ENCODE measurements at regions not wholly inside any gene's neighbourhood (a gene's known extent, or its start where the extent isn't known, plus 50 kb on each side); places are given as distances from the start of the nearest gene placed in this dataset.

DNA sequence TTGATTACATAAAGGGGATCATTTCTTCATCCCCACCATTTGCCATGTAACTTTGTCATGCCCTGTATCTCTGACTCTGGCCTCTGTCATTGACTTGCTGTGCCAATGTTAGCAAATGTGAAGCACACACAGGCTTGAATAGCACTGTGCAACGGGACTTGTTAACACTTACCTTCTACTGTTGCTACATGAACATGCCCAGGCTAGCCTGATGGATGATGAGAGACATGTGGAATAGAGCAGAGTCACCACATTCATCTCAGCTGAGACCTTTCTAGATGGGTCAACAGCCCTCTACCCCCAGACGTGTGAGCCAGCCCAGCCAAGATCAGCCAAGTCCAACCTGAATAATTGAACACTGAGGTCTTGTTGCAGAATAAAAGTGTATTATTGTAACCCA lies 162.1 kb upstream of the SALL1 start:
- TF ChIP-seq, protein P1, sequence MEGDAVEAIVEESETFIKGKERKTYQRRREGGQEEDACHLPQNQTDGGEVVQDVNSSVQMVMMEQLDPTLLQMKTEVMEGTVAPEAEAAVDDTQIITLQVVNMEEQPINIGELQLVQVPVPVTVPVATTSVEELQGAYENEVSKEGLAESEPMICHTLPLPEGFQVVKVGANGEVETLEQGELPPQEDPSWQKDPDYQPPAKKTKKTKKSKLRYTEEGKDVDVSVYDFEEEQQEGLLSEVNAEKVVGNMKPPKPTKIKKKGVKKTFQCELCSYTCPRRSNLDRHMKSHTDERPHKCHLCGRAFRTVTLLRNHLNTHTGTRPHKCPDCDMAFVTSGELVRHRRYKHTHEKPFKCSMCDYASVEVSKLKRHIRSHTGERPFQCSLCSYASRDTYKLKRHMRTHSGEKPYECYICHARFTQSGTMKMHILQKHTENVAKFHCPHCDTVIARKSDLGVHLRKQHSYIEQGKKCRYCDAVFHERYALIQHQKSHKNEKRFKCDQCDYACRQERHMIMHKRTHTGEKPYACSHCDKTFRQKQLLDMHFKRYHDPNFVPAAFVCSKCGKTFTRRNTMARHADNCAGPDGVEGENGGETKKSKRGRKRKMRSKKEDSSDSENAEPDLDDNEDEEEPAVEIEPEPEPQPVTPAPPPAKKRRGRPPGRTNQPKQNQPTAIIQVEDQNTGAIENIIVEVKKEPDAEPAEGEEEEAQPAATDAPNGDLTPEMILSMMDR (IDR thresholded peaks at IDR 0.05; ENCODE audit: insufficient read depth, low read length) = no peak
- H3K4me3 ChIP-seq (ENCODE audit: low read depth, low read length) = no peak overlapping the region
- no peak for DNase-seq (ENCODE audit: low read depth)

- no peak overlapping the region for H3K4me3 ChIP-seq (ENCODE audit: low read depth, low read length)
- peak; percentile 17 for DNase-seq (ENCODE audit: low read depth)
- TF ChIP-seq, protein P1 (IDR thresholded peaks at IDR 0.05; ENCODE audit: insufficient read depth, low read length) = no peak
Measured at GRCh38 chr16:51312363-51313150, 161.5 kb upstream of the SALL1 start.

DNA sequence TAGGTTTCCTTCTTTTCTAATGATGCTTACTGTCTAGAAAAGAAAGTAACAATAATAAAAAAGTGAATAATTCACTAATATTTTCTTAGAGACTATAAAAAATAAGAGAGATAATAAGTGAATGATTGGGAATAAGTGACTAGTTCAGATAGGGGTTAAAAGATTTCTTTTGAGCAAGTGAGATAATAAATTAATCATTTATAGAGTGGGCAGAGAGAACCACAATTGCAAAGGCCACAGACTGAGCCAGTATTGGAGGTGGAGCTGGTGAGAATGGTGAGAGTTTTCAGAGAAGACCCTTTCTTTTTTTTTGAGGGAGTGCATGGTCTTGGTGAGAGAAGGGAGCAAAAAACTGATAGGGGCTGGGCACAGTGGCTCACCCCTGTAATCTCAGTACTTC lies 159.1 kb upstream of the SALL1 start:
- DNase-seq (ENCODE audit: low read depth) = no peak
- TF ChIP-seq, protein P1 (IDR thresholded peaks at IDR 0.05; ENCODE audit: insufficient read depth, low read length) = no peak
- H3K4me3 ChIP-seq (ENCODE audit: low read depth, low read length) = no peak overlapping the region

- TF ChIP-seq, protein P1 (IDR thresholded peaks at IDR 0.05; ENCODE audit: insufficient read depth, low read length) = no peak
- no peak overlapping the region for H3K4me3 ChIP-seq (ENCODE audit: low read depth, low read length)
- no peak for DNase-seq (ENCODE audit: low read depth)
Measured at GRCh38 chr16:51306886-51307595, 156.0 kb upstream of the SALL1 start.

DNA sequence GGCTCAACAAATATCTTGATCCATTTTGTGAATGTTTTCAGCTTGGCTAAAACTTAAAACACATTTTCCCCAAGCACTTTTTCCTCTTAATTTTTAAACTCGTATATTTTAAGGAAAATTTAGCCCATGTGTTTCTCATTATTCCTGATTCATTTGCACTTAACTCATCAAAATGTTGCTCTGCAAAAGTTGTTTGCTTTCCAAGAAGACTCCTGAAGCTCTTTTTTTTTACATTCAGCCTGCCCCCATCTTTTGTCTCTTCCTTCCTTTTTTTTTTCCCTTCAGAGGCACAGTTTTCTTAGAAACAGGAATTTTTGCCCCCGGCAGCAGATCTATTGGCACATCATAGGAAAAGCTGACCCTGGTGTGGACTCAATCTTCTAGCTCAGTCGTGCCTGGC lies 155.0 kb upstream of the SALL1 start:
- DNase-seq (ENCODE audit: low read depth) = peak; percentile 73
- H3K4me3 ChIP-seq (ENCODE audit: low read depth, low read length) = no peak overlapping the region
- TF ChIP-seq, protein P1 (IDR thresholded peaks at IDR 0.05; ENCODE audit: insufficient read depth, low read length) = no peak

DNA sequence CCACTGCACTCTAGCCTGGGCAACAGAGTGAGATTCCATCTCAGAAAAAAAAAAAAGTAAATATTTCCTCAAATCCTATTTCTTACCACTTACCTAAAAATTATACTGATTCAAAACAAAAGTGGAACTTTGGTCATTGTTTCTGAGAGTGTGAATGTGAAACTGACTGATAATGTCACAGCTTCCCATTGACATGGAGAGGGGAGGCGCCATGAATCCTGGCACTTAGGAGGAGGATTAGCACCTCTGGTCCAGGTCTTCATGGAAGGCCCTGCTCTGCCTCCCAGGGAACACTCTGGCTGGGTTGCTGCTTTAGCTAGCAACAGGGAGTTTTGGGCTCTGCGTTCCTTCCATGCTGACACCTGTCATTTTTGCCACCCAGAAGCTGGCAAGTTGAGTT lies 154.3 kb upstream of the SALL1 start:
- DNase-seq (ENCODE audit: low read depth) = no peak
- TF ChIP-seq, protein P1 (IDR thresholded peaks at IDR 0.05; ENCODE audit: insufficient read depth, low read length) = no peak
- no peak overlapping the region for H3K4me3 ChIP-seq (ENCODE audit: low read depth, low read length)

All from fibroblast of the aortic adventitia (primary cell).